ENCODE measurements at regions not wholly inside any gene's neighbourhood (a gene's known extent, or its start where the extent isn't known, plus 50 kb on each side); places are given as distances from the start of the nearest gene placed in this dataset.
"Not testable (repeated sequence)": the region's sequence is repeated elsewhere in the genome, so short reads cannot be mapped to it uniquely, and the experiment has no call there.

DNA sequence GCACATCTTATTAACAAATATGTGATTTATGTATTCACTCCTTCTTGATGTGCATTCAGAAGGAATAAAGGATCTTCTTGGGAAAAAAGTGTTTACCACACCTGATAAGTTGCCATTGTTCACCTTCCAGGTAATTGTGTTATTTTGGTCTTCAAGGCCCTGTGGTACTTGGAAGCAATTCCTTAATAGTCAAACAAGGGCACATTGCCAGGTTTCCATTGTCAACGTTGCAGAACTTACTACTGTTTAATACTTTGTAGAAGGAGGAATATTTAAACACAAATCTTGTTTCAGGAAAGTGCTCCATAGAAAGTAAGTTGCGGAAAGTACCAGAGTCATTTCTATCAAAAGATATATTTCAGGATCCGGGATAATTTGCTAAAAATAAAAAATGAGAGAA, 129.5 kb upstream of the SGK1 start:
- no peak for DNase-seq

DNA sequence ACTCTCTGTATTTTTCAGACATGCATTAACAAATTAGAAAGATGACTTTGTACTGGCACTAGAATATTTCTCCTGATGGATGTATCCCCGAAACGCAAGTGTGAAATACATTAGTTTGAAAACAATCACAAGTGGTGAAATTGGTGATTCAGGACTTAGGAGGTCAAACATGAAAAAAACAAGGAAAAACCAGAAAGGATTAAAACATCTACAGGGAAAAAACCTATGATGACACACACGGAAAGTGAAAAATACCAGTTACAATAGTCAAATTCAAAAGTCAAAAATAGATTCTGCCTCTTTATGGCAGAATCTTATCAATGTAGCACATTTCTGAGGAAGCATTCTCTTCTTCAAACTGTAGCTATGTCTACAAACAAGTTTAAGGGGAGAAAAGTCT, 129.0 kb upstream of the SGK1 start:
- no peak for DNase-seq

DNA sequence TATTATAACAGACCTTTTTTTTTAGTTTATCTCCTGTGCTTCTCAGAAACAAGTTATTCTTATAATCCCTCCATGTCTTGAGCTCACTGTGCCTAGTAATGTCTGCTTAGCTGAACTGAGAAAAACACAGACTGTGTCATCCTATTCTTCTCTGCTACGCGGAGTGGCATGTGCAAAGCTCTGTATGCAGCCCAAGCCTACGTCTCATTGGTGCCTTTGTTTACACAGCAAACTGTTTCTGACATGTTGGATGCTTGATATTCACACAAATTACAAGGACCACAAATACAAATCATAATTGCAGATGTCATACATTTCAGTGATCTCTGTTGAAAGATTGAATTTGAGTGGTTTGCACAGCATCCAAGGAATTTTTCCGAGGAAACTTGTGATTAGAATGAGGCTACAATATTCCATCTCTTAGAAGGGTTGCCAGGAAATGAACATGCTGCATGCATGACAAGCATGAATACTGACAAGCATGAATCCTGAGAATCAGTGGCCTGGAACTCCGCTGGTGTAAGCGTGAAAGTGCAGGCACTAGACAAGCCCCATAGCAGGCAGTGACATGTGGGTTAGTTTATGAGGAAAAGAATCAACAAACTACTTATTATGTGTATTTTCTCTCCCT, 128.4 kb upstream of the SGK1 start:
- no peak for DNase-seq

DNA sequence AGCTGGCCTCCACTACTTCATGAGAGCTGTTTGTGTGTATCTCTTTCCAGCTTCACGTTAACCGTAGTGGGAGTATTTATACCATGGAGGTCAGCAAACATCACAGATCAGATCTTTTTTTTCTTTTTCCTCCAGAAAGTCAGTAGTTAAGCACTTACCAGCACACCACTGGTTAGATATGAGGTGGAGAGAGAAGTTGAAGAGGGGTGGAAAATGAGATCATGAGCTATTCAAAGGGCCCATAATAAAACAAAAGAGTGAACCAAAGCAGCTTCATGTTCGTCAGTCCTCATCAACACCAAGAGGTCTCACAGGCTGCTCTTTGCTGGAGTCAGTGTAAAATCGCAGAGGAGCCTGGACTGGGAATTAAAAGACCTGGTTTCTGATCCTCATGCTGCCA, 125.1 kb upstream of the SGK1 start:
- no peak for DNase-seq

DNA sequence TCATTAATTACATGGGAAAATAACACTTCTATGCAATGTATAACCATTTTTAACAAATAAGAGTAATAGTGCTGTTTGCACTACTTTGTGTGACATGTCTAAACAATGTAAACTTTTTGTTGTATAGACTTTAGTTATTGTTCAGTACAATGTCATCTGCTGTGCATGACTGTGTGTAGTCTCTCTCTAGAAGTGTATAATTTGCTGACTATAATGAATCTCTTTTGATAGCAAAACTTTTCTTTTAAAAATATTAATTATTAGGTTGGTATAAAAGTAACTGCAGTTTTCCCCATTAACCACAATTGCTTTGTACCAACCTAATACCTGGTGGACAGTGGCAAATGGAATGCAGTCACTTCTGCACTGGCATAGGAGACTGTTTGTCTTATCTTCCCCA, 124.2 kb upstream of the SGK1 start:
- DNase-seq = no peak

DNA sequence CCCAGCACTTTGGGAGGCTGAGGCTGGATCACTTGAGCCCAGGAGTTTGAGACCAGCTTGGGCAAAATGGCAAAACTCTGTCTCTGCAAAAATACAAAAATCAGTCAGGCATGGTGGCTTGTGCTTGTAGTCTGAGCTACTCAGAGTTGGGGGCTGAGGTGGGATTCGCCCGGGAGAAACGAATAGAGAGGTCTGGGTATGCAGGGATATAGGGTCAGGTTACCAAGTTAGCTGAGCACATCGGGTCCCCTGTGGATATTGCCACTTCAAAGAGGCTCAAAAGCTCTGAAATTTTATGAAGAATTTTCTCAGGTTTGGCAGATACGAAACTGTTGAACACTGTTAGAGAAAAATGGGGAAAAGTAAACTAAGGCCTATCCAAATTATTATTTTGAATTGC, 120.9 kb upstream of the SGK1 start:
- DNase-seq = no peak

DNA sequence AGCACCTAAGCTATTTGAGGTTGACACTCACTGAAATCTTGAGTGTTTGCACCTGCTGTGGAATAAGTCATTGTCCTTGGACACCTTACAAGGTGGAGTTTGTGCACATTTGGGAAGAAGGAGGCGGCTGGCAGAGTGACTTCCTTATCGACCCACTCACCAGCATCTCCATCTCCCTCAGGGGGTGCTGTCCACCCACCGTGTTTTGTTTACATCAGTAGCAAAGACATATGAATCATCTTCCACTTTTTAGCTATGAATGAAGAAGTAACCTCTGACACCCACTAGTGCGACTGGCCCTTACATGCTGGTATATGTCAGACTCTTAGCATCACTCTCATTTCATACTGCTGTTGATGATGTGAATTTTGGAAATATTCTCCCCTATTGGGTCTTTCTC, 119.5 kb upstream of the SGK1 start:
- DNase-seq = no peak

DNA sequence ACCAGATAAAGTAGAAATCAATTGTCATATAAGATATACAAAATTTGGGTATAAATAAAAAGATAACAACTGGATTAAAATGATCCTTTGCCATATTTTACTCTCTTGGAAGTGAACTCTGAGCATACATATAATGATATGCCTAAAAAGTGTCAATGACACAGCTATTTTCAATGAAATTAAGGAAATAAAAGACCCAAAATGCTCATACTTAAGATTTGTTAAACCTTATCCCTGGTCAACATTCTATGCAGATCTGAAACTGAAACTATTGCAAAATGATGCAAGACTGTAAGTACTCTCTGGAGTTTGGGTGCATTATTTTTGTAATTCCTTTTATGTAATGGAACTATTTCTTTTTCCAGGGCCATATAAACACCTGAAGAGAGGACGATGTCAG, 119.0 kb upstream of the SGK1 start:
- no peak for DNase-seq

DNA sequence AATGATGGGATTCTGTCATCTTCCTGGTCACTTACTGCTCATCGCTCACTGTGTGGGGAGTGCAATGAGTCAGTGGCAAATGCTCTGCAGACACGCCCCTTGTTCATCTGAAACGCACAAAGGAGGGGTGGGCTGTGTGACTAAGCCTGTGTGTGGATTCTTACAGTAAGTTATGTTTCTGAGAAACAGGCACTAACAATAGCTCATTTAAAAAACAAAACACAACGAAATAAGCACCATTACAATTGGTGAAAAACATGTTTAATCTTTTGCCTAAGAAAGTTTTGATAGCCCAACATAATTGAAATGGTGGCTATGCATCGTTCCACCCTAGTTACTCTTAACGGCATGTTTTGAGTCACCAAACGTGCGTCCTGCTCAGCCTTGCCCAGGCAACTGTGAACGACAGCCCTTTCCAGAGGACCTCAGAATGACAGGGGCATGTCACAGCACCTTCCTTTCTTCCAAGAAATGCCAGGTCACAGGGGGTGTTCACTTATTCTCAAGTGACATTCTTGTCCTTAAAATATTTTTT, 118.4 kb upstream of the SGK1 start:
- DNase-seq = peak; percentile 44

DNA sequence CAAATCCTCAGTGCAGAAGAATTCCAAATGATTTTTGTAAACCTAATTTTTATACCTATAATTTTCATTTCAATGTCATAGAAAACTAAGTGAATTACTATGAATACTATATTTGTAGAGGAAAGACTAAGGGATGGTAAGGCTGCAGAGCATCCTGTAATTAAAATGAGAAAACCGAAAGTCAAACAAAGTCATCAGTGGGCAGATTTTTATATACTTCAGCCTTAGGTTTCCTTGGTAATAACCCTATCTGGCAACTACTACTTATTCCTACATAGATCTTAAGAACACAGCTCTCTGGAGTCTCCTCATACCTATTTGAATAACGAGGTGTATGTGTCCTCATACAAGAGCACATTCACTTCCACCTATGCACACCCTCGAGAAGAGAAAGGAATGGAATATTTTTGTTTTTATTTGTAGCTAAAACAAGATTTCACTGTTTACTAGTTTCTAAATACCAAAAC, 117.9 kb upstream of the SGK1 start:
- no peak for DNase-seq

DNA sequence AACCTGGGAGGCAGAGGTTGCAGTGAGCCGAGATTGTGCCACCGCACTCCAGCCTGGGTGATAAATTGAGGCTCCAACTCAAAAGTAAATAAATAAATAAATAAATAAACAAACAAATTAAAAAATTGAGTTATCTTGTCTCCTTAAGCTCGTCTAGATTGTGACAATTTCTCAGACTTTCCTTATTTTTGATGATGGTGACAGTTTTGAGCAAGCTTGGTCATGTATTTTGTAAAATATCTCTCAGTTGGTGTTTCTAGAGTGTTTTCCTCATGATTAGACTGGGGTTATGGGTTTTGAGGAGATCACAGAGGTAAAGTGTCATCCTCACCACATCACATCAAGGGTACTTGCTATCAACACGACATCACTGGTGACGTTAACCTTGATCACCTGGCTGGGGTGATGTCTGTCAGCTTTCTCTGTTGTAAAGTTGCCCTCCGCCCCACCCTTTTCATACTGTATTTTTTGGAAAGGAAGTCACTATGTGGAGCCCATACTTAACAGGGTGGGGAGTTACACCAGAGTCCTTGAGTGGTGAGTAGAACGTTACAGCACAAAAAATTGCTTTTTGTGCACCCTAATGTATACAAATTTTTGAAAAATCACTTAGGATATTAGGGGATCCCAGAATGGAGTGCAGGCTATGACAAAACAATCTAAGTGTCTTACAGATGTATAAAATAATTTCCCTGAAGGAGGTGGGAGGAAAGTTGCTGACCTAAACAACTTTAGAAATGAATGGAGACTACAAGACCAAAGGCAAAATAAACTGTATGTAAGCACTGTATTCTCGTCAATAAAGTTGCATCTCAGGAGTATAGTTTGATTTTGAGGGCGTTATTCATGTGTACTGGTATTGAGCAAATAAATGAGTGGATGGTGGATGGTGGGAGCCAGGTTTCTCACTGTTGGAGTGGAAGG, 116.4 kb upstream of the SGK1 start:
- no peak for DNase-seq

DNA sequence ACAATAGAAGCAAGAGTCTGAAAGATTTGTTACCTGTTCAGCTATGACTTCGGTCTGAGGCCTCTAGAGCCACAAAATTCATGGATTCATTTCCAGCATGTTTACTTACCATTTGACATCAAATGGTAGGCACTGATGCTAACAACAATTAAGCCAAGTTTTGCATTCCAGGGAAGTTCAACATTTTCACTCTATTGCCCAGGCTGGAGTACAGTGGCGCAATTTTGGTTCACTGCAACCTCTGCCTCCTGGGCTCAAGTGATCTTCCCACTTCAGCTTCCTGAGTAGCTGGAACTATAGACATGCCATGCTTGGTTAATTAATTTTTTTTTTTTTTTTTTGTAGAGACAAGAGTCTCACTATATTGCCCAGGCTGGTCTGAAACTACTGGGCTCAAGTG, 114.1 kb upstream of the SGK1 start:
- DNase-seq = no peak

DNA sequence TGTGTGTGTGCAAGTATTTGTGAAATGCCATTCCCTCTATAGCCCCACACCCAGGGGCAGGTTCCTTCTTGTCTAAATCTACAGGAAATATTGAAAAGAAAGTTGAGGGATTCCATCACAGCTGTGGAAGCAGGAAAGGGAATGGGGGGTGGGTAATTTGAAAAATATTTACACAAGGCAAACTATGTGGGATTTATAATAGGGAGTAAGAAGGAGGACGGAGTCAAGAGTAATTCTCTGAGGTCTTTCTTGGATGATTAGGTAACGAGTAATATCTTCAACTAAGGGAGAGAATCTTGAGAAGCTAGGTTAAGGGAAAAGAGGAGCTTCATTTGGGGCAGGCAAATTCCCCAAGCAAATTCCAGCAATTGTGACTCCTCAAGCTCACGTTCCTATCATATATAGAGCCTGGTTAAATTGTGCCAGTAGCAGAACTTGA, 113.5 kb upstream of the SGK1 start:
- no peak for DNase-seq

DNA sequence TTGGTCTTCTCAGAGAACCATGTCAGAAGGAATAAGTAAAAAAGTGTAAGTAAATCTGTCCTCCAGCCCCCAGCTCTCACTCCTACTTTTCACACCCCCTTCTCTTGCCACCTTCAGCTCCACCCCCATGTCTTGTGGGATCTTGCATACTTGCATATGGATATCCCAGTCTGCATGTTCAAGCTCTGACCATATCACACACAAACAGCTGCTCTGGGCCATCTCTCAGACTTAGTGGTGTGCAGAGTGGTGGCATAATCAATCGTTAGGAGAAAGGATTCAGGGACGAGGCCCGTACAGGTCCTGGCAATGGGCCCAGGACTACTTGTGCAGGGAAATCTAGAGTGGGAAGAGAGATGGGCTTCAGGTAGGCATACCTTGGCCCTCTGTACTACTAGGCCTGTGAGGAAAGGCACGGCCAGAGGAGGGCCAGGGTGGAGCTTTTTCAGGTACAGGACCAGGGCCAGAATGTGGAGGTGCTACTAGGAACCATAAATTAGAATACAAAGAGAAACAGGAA, 112.0 kb upstream of the SGK1 start:
- DNase-seq = no peak

DNA sequence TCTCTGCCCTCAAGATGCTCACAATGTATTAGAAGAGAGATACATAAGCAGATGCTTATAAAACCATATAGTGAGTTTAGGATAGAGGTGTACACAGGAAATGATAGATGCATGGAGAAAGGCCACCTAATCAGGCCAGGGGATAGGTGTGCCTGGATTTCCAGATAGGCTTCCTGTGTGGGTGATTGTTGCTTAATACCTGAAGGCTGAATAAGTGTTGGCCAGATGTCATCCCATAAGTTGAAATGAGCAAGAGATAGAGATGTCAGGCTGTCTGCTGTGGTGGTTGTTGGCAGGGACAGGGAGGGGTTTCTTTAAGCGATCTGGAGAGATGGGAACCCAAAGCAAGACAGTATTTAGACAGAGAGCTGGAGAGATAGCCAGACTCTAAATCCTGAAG, 109.8 kb upstream of the SGK1 start:
- DNase-seq = no peak

DNA sequence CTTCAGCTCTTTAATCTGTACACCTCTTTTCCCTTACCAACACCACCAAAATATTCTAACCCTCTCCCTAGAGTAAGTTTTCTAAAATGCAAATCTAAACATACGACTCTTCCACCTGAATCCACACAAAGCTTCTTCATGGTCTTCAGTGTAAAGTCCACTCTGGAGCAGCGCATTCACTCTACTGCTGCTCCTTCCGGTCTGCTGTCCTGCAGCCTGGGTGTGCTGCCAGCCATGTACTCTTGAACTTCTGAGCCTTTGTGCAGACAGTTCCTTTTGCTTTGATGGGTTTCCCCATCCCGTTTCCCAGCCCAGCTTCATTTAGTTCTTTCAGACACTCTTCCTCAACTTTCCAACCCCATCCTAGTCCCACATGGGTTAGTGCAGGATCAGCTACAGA, 108.7 kb upstream of the SGK1 start:
- DNase-seq = no peak

DNA sequence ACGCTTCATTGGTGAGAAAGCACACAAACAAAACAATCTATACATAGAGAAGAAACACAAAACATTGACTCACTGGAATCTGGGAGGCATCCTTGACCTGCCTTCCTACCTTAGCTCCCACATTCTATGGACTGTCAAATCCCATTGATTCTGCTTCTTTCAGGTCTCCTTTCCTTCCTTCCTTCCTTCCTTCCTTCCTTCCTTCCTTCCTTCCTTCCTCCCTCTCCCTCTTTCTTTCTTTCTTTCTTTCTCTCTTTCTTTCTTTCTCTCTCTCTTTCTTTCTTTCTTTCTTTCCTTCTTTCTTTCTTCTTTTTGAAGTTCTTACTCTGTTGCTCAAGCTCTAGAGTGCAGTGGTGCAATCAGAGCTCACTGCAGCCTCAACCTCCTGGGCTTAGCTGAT, 108.0 kb upstream of the SGK1 start:
- not testable (repeated sequence) for DNase-seq

DNA sequence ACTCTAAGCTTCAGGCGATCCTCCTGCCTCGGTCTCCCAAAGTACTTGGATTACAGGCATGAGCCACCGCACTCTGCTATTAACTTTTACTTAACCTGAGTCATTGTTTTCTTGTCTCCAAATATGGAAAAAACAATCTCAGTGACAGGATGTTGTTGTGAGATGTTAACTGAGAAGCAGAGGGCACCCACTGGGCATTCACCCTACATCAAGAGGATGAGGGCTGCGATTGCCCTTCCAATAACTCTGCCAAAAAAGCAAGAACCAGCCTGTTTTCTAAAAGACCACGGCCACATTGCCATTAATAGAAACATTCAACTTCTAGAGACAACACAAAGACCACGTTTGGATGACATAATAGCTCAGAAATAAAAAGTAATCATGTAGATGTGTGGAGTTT, 107.6 kb upstream of the SGK1 start:
- no peak for DNase-seq

DNA sequence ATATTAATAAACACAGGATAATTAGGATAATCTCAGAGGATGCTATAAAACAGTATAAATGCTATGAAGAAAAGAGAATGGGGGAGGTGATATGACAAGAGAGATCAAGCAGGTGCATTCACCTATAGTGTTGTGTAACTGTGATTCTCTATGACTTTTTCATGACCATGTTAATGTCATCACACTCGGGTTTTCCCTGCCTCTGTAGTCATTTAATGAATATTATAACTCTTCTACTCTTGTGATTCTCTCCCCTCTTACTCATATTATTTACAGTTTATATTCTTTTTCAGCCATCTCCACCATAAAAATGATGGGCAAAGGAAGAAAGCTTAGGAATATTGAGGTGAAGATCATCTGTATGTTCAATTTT, 106.9 kb upstream of the SGK1 start:
- DNase-seq = no peak

DNA sequence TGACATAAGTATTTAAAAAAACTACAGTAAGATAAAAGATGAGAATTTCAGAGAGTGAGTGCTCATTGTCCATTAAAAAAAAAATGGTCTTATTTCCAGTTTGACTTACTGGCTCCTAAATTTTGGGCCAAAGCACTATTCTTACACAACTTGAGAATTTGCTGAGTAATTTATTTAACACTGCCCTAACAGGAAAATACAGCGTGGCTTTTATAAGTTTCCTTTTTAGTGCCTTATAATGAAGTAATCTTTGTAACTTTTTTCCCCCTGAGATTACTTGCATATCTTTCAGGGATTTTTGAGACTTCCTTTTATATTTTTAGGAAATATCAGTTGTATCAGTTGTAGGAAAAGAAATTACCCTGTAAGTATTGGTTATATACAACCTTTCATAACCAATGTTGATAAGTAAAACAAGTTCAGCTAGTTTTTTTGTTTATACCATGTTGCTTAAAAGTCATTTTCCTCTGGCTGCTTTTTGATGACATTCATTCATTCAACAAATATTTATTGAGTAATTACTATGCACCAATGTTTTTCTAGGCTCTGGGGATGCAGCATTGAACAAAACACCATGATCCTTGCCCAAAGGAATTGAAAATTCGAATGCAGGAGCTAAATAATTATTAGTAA, 106.4 kb upstream of the SGK1 start:
- DNase-seq = no peak

DNA sequence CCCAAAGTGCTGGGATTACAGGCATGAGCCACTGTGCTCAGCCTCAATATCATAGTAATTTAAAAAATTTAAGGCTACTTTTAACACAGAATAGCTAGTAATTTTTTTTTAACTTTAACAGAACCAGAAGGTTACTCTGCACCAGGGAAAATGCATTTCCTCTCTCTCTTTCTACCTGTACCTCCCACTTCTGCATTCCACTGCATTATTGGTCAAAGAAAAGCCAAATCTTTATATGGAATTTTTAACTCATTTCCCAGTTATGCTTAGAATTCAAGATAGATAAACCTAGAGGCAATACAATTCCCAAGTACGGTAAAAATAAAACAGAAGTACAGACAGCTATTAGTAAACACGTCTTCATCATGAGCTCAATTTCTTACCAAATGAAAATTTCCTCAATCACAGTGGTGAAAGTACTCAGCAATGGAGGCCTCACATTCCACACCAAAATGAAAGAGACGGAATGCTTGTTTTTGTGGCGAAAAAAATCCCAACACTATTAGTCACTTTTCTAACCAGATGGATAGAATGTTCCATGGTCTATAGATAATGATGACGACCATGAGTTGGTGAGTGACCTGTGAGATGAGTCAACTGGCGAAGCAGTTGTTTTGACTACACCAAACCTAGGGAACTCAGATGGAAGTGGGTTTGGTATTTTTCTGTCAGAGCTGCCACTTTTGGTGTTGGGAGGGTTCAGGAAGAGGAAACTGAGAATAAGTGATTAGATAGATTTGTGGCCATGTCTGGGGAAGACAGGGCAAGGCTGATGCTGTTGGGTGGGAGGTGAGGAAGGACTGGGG, 104.7 kb upstream of the SGK1 start:
- DNase-seq = no peak

DNA sequence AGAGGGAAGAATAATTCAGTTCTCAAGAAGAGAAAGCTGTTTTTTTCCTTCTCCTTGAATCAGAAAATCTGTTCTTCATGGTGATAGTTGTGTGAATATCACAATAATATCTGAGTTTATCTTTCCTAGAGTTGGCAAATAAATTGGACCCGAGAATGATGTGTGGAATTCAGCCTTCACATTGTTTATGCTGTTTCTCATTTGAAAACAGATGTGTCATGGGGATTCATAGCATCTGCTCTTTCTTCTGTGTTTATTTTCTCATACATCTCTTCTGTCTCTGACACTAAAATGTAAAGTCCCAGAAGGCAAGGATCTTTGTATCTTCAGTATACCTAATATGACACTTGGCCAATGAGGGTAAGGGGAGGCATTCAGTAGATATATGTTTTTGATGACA, 103.6 kb upstream of the SGK1 start:
- no peak for DNase-seq

Measured in SHP77 treated with DMSO at 0.1 percent for 48 hours (cell line).